ENCODE measurements at regions not wholly inside any gene's neighbourhood (a gene's known extent, or its start where the extent isn't known, plus 50 kb on each side); places are given as distances from the start of the nearest gene placed in this dataset.

- DNase-seq, result no peak
Observed at GRCh38 chr12:67426067-67426466, 156.9 kb downstream of the CAND1 start.

- no peak for DNase-seq
Observed at GRCh38 chr12:67427336-67427735, 158.2 kb downstream of the CAND1 start.

- DNase-seq, result no peak
Observed at GRCh38 chr12:67428431-67428830, 159.3 kb downstream of the CAND1 start.

GRCh38 chr12:67430708-67431335 lies 161.7 kb downstream of the CAND1 start:
- DNase-seq, result peak in 9 of 58 donors; percentile 4 to 26 (median 6)

- no peak for DNase-seq
Observed at GRCh38 chr12:67431411-67432020, 162.4 kb downstream of the CAND1 start.

- DNase-seq, result no peak
Observed at GRCh38 chr12:67433385-67434175, 164.4 kb downstream of the CAND1 start.

- DNase-seq, result peak in 6 of 58 donors; percentile 9 to 29 (median 22)
Observed at GRCh38 chr12:67434671-67435370, 165.7 kb downstream of the CAND1 start.

GRCh38 chr12:67436230-67436629 lies 167.1 kb downstream of the CAND1 start:
- DNase-seq, result no peak

GRCh38 chr12:67437011-67437410 lies 167.9 kb downstream of the CAND1 start:
- no peak for DNase-seq

- DNase-seq, result no peak
Observed at GRCh38 chr12:67439611-67440010, 170.5 kb downstream of the CAND1 start.

- peak in 53 of 58 donors; percentile 3 to 82 (median 47) for DNase-seq
Observed at GRCh38 chr12:67441736-67442346, 172.7 kb downstream of the CAND1 start.

- peak in 1 of 58 donors; percentile 2 for DNase-seq
Observed at GRCh38 chr12:67442347-67442841, 173.2 kb downstream of the CAND1 start.

GRCh38 chr12:67442896-67443295 lies 173.7 kb downstream of the CAND1 start:
- no peak for DNase-seq

- no peak for DNase-seq
Observed at GRCh38 chr12:67444542-67444941, 175.4 kb downstream of the CAND1 start.

GRCh38 chr12:67446716-67447115 lies 177.6 kb downstream of the CAND1 start:
- DNase-seq, result peak in 1 of 58 donors; percentile 20

GRCh38 chr12:67447180-67447579 lies 178.0 kb downstream of the CAND1 start:
- DNase-seq, result no peak

- DNase-seq, result no peak
Observed at GRCh38 chr12:67449591-67450052, 180.5 kb downstream of the CAND1 start.

GRCh38 chr12:67450441-67450840 lies 181.3 kb downstream of the CAND1 start:
- DNase-seq, result no peak

- no peak for DNase-seq
Observed at GRCh38 chr12:67451206-67451605, 182.0 kb downstream of the CAND1 start.

GRCh38 chr12:67452119-67452805 lies 183.1 kb downstream of the CAND1 start:
- DNase-seq, result no peak

All from anterior cingulate cortex (tissue), 58 donors.